OCI-LY7 (cell line): ENCODE measurements at regions not wholly inside any gene's neighbourhood (a gene's known extent, or its start where the extent isn't known, plus 50 kb on each side); places are given as distances from the start of the nearest gene placed in this dataset.

Experiments used
- BruUV-seq: library from RNA; stranded (reverse); fragments of 400-500 nt; replicated peaks from 2 replicates; lab custom pipeline; 2021; lab: Mats Ljungman, UMichigan
- CTCF ChIA-PET: fragments of 300-600 bp; sonication (Branson Sonifier 250); formaldehyde crosslinking; loops from one replicate; lab custom pipeline; 2022; ENCODE audit warnings: antibody characterized with exemption; ENCODE audit not compliant: unreplicated experiment; lab: Charles Lee
- POLR2A ChIA-PET: fragments of 300-600 bp; sonication (Branson Sonifier 250); formaldehyde crosslinking; loops from one replicate; lab custom pipeline; 2022; ENCODE audit warnings: antibody characterized with exemption; lab: Charles Lee
- DNase-seq: peaks from one replicate; pipeline ENCODE4 v3.0.0-alpha.2; 2015; ENCODE audit warnings: low spot score
- H2AFZ ChIP-seq: fragments of 200-600 bp; sonication (generic), shearing (Covaris generic); 2 replicates; pipeline ENCODE4 v1.6.1; 2014; ENCODE audit warnings: mild to moderate bottlenecking, antibody characterized with exemption, low read length, moderate library complexity
- H3K27ac ChIP-seq: fragments of 200-600 bp; sonication (generic); 2 replicates; pipeline ENCODE4 v1.5.1; 2014; ENCODE audit warnings: mixed run types, low read depth, mild to moderate bottlenecking, moderate library complexity, low read length, inconsistent platforms; ENCODE audit not compliant: poor library complexity, severe bottlenecking
- H3K36me3 ChIP-seq: fragments of 200-600 bp; sonication (generic); 2 replicates; pipeline ENCODE4 v1.6.1; 2014; ENCODE audit warnings: mild to moderate bottlenecking, antibody characterized with exemption, low read length, moderate library complexity, mixed read lengths; ENCODE audit not compliant: insufficient read depth
- H3K4me1 ChIP-seq: fragments of 200-600 bp; sonication (generic); 2 replicates; pipeline ENCODE4 v1.5.1; 2014; ENCODE audit warnings: mild to moderate bottlenecking, low read length; ENCODE audit not compliant: insufficient read depth, poor library complexity, severe bottlenecking
- H3K4me2 ChIP-seq: fragments of 200-600 bp; sonication (generic); 2 replicates; pipeline ENCODE4 v1.6.1; 2014; ENCODE audit warnings: mild to moderate bottlenecking, low read length
- H3K4me3 ChIP-seq: fragments of 200-600 bp; sonication (generic); 2 replicates; pipeline ENCODE4 v1.5.1; 2014; ENCODE audit warnings: mild to moderate bottlenecking, low read depth, low read length; ENCODE audit not compliant: poor library complexity, severe bottlenecking
- H3K79me2 ChIP-seq: fragments of 200-600 bp; sonication (generic); 2 replicates; pipeline ENCODE4 v1.6.1; 2016; ENCODE audit warnings: low read depth, mild to moderate bottlenecking, low read length, moderate library complexity, mixed read lengths; ENCODE audit not compliant: insufficient read depth
- H3K9me2 ChIP-seq: fragments of 200-600 bp; sonication (generic); 2 replicates; pipeline ENCODE4 v1.6.1; 2016; ENCODE audit warnings: mild to moderate bottlenecking, low read length, mixed read lengths; ENCODE audit not compliant: insufficient read depth
- H3K9me3 ChIP-seq: fragments of 200-600 bp; sonication (generic); 2 replicates; pipeline ENCODE4 v1.6.1; 2014; ENCODE audit warnings: mild to moderate bottlenecking, mixed run types, low read length, mixed read lengths
- H4K20me1 ChIP-seq: fragments of 200-600 bp; sonication (generic); 2 replicates; pipeline ENCODE4 v1.6.1; 2014; ENCODE audit warnings: mild to moderate bottlenecking, antibody characterized with exemption, low read length, moderate library complexity, mixed read lengths; ENCODE audit not compliant: insufficient read depth
- EZH2phosphoT487 ChIP-seq: fragments of 200-600 bp; sonication (generic); IDR thresholded peaks from 2 replicates; pipeline ENCODE4 v1.6.1; 2018; ENCODE audit warnings: low read depth, borderline replicate concordance, mild to moderate bottlenecking, mixed run types, antibody characterized with exemption, low read length, moderate library complexity, mixed read lengths
- intact Hi-C: fragments of 100-400 bp; cut with micrococcal nuclease; formaldehyde crosslinking; loops from one replicate; pipeline ENCODE4 v1.10.0; 2022; ENCODE audit not compliant: unreplicated experiment
- TF ChIP-seq, protein P1 (sequence below): fragments of 200-600 bp; sonication (generic); conservative IDR thresholded peaks from 2 replicates; pipeline ENCODE4 v1.5.1; 2014; ENCODE audit warnings: mild to moderate bottlenecking, antibody characterized with exemption, low read length, moderate library complexity, mixed read lengths

GRCh38 chr9:14433351-14434157 is 119.6 kb upstream of the NFIB start:
- H3K36me3 ChIP-seq = no peaks in the 10 kb centered on the region
- no peak overlapping the region for H2AFZ ChIP-seq
- H3K79me2 ChIP-seq = no peaks in the 10 kb centered on the region
- no peaks in the 10 kb centered on the region for H3K4me1 ChIP-seq
- no TSS peak for BruUV-seq
- no peaks in the 10 kb centered on the region for H4K20me1 ChIP-seq
- H3K9me3 ChIP-seq = no peaks in the 10 kb centered on the region
- no peak overlapping the region for H3K4me2 ChIP-seq
- DNase-seq = peak; percentile 39
- no peak overlapping the region for H3K4me3 ChIP-seq
- TF ChIP-seq, protein P1, sequence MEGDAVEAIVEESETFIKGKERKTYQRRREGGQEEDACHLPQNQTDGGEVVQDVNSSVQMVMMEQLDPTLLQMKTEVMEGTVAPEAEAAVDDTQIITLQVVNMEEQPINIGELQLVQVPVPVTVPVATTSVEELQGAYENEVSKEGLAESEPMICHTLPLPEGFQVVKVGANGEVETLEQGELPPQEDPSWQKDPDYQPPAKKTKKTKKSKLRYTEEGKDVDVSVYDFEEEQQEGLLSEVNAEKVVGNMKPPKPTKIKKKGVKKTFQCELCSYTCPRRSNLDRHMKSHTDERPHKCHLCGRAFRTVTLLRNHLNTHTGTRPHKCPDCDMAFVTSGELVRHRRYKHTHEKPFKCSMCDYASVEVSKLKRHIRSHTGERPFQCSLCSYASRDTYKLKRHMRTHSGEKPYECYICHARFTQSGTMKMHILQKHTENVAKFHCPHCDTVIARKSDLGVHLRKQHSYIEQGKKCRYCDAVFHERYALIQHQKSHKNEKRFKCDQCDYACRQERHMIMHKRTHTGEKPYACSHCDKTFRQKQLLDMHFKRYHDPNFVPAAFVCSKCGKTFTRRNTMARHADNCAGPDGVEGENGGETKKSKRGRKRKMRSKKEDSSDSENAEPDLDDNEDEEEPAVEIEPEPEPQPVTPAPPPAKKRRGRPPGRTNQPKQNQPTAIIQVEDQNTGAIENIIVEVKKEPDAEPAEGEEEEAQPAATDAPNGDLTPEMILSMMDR = peak; percentile 72
- TF ChIP-seq EZH2phosphoT487 = no peak
- H3K27ac ChIP-seq = no peak overlapping the region
- POLR2A ChIA-PET = no interaction called here
- intact Hi-C loops = loop anchor here (1.0 kb wide), 1 partner anchor 1006 kb away; no protein-coding TSS in a partner anchor
- H3K9me2 ChIP-seq = no peaks in the 10 kb centered on the region
- CTCF ChIA-PET = interaction anchor here (0.8 to 1.1 kb wide), 2 partner anchors 11 to 994 kb away, joined by 3 read pairs; no protein-coding TSS in a partner anchor

GRCh38 chr9:14432666-14433350 is 118.9 kb upstream of the NFIB start:
- Histone ChIP-seq H3K4me1 (no peaks in the 10 kb centered on the region), H3K4me2 (no peak overlapping the region), H4K20me1 (no peaks in the 10 kb centered on the region), H3K4me3 (no peak overlapping the region), H3K36me3 (no peaks in the 10 kb centered on the region), H3K9me3 (no peaks in the 10 kb centered on the region), H3K27ac (no peak overlapping the region), H2AFZ (no peak overlapping the region), H3K9me2 (no peaks in the 10 kb centered on the region), H3K79me2 (no peaks in the 10 kb centered on the region)
- BruUV-seq = no TSS peak
- intact Hi-C loops = no loop called here
- TF ChIP-seq, protein P1 = no peak
- TF ChIP-seq EZH2phosphoT487 = no peak
- DNase-seq = no peak
- CTCF ChIA-PET = no interaction called here
- POLR2A ChIA-PET = no interaction called here
